ENCODE measurements at regions not wholly inside any gene's neighbourhood (a gene's known extent, or its start where the extent isn't known, plus 50 kb on each side); places are given as distances from the start of the nearest gene placed in this dataset.
A peak's percentile ranks its signal among the peaks of the same experiment; 100 is the strongest.

DNA sequence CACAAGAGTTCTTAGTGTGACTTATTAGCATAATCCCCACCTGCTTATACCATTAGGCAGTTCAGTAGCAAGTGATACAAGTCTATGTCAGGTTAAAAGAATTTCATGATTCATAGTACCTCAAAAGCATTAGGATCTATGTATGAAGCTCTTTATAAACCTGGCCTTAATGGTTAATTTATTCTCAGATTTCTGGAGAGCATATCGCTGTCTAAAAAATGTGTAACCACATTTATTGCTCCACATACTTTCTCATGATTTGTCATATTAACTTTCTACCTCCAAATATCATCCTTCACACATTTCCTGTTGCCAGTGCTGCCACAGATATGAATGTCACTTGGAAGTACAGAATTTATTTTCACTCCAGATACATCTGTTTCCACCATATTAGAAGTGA is 332.8 kb upstream of the MAP2 start:
- Histone ChIP-seq H3K27me3 (ENCODE audit: insufficient read depth, poor library complexity, severe bottlenecking) (no peaks in the 10 kb centered on the region), H3K4me3 (ENCODE audit: severe bottlenecking) (no peak overlapping the region), H3K4me1 (ENCODE audit: insufficient read depth, poor library complexity, severe bottlenecking) (no peaks in the 10 kb centered on the region), H3K27ac (ENCODE audit: poor library complexity, severe bottlenecking) (no peak overlapping the region), H3K36me3 (ENCODE audit: low read depth) (no peaks in the 10 kb centered on the region), H3K9me3 (ENCODE audit: severe bottlenecking) (no peaks in the 10 kb centered on the region)
- peak; percentile 66; the same call in 2 of the 3 replicates for ATAC-seq (ENCODE audit: low read depth)
- TF ChIP-seq, protein P1, sequence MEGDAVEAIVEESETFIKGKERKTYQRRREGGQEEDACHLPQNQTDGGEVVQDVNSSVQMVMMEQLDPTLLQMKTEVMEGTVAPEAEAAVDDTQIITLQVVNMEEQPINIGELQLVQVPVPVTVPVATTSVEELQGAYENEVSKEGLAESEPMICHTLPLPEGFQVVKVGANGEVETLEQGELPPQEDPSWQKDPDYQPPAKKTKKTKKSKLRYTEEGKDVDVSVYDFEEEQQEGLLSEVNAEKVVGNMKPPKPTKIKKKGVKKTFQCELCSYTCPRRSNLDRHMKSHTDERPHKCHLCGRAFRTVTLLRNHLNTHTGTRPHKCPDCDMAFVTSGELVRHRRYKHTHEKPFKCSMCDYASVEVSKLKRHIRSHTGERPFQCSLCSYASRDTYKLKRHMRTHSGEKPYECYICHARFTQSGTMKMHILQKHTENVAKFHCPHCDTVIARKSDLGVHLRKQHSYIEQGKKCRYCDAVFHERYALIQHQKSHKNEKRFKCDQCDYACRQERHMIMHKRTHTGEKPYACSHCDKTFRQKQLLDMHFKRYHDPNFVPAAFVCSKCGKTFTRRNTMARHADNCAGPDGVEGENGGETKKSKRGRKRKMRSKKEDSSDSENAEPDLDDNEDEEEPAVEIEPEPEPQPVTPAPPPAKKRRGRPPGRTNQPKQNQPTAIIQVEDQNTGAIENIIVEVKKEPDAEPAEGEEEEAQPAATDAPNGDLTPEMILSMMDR (IDR thresholded peaks at IDR 0.05; ENCODE audit: poor library complexity, severe bottlenecking) = no peak
- no peak for DNase-seq (ENCODE audit: low spot score)

DNA sequence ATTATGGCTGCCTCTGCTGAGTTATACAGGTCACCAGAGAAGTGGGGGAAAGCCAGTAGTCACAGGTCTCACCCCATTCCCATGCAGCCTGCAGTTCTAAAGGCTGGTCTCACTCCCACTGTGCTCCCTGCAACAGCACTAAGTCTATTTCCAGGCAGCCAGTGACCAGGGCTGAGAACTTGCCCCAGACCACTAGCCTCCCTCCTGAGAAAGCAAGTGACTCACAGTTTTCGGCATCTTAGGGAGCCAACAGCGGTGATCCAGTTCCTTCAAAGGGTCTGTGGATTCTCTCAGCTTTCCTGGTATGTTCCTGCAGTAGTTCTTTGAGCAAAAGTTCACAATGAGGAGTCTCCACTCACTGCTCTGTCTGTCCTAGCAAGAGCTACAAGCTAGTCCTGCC is 329.6 kb upstream of the MAP2 start:
- no peaks in the 10 kb centered on the region for H3K4me1 ChIP-seq (ENCODE audit: insufficient read depth, poor library complexity, severe bottlenecking)
- TF ChIP-seq, protein P1 (IDR thresholded peaks at IDR 0.05; ENCODE audit: poor library complexity, severe bottlenecking) = no peak
- H3K36me3 ChIP-seq (ENCODE audit: low read depth) = no peaks in the 10 kb centered on the region
- H3K27ac ChIP-seq (ENCODE audit: poor library complexity, severe bottlenecking) = no peak overlapping the region
- H3K4me3 ChIP-seq (ENCODE audit: severe bottlenecking) = no peak overlapping the region
- H3K9me3 ChIP-seq (ENCODE audit: severe bottlenecking) = no peaks in the 10 kb centered on the region
- no peaks in the 10 kb centered on the region for H3K27me3 ChIP-seq (ENCODE audit: insufficient read depth, poor library complexity, severe bottlenecking)
- ATAC-seq (ENCODE audit: low read depth) (no peak), DNase-seq (ENCODE audit: low spot score) (no peak)

DNA sequence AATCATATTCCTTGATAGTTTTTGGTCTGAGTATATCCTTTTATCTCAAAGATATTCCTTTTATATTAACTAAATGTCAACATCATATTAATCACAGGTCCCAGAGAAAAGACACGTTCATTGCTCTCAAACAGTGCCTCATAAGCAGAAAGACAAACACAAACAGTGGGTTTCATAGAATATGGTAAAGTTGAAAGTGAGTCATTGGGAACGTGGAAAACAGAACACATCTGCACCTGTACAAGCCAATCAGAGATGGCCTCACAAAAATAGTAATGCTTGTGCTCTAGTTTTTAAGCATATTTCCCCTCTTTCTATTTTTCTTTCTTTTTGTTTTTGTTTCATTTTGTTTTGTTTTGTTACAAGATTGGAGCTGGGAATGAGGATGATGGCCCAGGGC is 328.4 kb upstream of the MAP2 start:
- Histone ChIP-seq H3K36me3 (ENCODE audit: low read depth) (no peaks in the 10 kb centered on the region), H3K4me1 (ENCODE audit: insufficient read depth, poor library complexity, severe bottlenecking) (no peaks in the 10 kb centered on the region), H3K27me3 (ENCODE audit: insufficient read depth, poor library complexity, severe bottlenecking) (no peaks in the 10 kb centered on the region), H3K4me3 (ENCODE audit: severe bottlenecking) (no peak overlapping the region), H3K9me3 (ENCODE audit: severe bottlenecking) (no peaks in the 10 kb centered on the region), H3K27ac (ENCODE audit: poor library complexity, severe bottlenecking) (no peak overlapping the region)
- TF ChIP-seq, protein P1 (IDR thresholded peaks at IDR 0.05; ENCODE audit: poor library complexity, severe bottlenecking) = no peak
- DNase-seq (ENCODE audit: low spot score) = no peak
- ATAC-seq (ENCODE audit: low read depth) = no peak

DNA sequence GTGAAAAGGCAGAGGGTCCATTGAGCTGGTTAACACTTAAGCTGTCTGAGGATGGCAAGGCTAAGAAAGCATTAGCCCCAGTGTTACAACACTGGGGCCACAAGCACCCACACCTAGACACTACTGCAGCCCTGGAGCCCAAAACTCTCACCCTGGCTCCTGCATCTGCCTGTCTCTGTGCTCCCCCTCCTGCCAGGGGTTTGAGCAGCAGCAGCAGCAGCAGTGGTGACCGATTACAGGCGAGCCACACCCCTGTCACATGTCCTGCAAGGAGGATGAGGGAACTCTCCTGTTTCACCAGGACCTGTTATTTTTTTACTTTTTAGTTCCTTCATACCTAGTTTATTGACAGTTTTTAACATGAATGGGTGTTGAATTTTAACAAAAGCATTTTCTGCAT is 326.7 kb upstream of the MAP2 start:
- no peak overlapping the region for H3K27ac ChIP-seq (ENCODE audit: poor library complexity, severe bottlenecking)

DNA sequence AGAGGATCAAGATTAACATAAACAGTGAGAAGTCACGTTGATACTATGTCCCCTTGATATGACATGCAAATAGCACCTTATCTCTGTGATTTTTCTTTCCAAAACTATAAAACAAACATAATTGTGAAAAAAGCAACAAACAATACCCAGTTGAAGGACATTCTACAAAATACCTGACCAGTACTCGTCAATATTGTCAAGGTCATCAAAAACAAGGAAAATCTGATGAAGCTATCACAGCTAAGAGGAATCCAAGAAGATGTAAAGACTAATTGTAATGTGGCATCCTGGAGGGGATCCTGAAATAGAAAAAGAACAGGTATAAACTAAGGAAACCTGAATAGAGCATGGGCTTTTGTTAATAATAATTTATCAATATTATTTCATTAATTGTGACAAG is 321.5 kb upstream of the MAP2 start:
- H3K27me3 ChIP-seq (ENCODE audit: insufficient read depth, poor library complexity, severe bottlenecking) = no peaks in the 10 kb centered on the region
- no peaks in the 10 kb centered on the region for H3K36me3 ChIP-seq (ENCODE audit: low read depth)
- H3K4me3 ChIP-seq (ENCODE audit: severe bottlenecking) = no peak overlapping the region
- DNase-seq (ENCODE audit: low spot score) (no peak), ATAC-seq (ENCODE audit: low read depth) (no peak)
- H3K4me1 ChIP-seq (ENCODE audit: insufficient read depth, poor library complexity, severe bottlenecking) = no peaks in the 10 kb centered on the region
- no peak overlapping the region for H3K27ac ChIP-seq (ENCODE audit: poor library complexity, severe bottlenecking)
- no peaks in the 10 kb centered on the region for H3K9me3 ChIP-seq (ENCODE audit: severe bottlenecking)
- TF ChIP-seq, protein P1 (IDR thresholded peaks at IDR 0.05; ENCODE audit: poor library complexity, severe bottlenecking) = no peak

More for the DNA sequence above, 326.7 kb upstream of the MAP2 start:
- no peak for ATAC-seq (ENCODE audit: low read depth)
- no peak for DNase-seq (ENCODE audit: low spot score)
- Histone ChIP-seq H3K27me3 (ENCODE audit: insufficient read depth, poor library complexity, severe bottlenecking) (no peaks in the 10 kb centered on the region), H3K9me3 (ENCODE audit: severe bottlenecking) (no peaks in the 10 kb centered on the region), H3K36me3 (ENCODE audit: low read depth) (no peaks in the 10 kb centered on the region), H3K4me1 (ENCODE audit: insufficient read depth, poor library complexity, severe bottlenecking) (no peaks in the 10 kb centered on the region), H3K4me3 (ENCODE audit: severe bottlenecking) (no peak overlapping the region)
- TF ChIP-seq, protein P1 (IDR thresholded peaks at IDR 0.05; ENCODE audit: poor library complexity, severe bottlenecking) = no peak

Data from RWPE2 (cell line).